Upper lobe of left lung (tissue), 6 donors: ENCODE measurements at regions not wholly inside any gene's neighbourhood (a gene's known extent, or its start where the extent isn't known, plus 50 kb on each side); places are given as distances from the start of the nearest gene placed in this dataset.
"Not testable (repeated sequence)": the region's sequence is repeated elsewhere in the genome, so short reads cannot be mapped to it uniquely, and the experiment has no call there.

Experiments
- ATAC-seq, 2 donors: fragments of 200-7000 bp; cut with Tn5 transposase; one replicate each; pipeline ENCODE4 v1.9.1; 2022; ENCODE audit warnings: mild to moderate bottlenecking in 2 of 2, moderate library complexity in 2 of 2; ENCODE audit not compliant: low FRiP score in 2 of 2
- DNase-seq, 2 donors: peaks; one replicate each; pipeline ENCODE4 v3.0.0-alpha.2; 2019 to 2020
- H3K27ac ChIP-seq, 4 donors: fragments of 200-600 bp; sonication (generic); one replicate each; pipeline ENCODE4 v1.5.1; 2016 to 2019
- H3K27me3 ChIP-seq, 4 donors: fragments of 200-600 bp; sonication (generic); one replicate each; pipeline ENCODE4 v1.5.1; 2017 to 2019
- H3K36me3 ChIP-seq, 4 donors: fragments of 200-600 bp; sonication (generic); one replicate each; pipeline ENCODE4 v1.5.1; 2016 to 2019
- H3K4me1 ChIP-seq, 4 donors: fragments of 200-600 bp; sonication (generic); one replicate each; pipeline ENCODE4 v1.5.1; 2018 to 2019
- H3K4me3 ChIP-seq, 4 donors: fragments of 200-600 bp; sonication (generic); one replicate each; pipeline ENCODE4 v1.5.1; 2017 to 2019; ENCODE audit warnings: mild to moderate bottlenecking in 2 of 4, moderate library complexity in 1 of 4
- H3K9me3 ChIP-seq, 4 donors: fragments of 200-600 bp; sonication (generic); one replicate each; pipeline ENCODE4 v1.5.1; 2018 to 2019
- EP300 ChIP-seq, 4 donors: sonication (generic); formaldehyde crosslinking; IDR thresholded peaks; one replicate each; pipeline ENCODE4 v1.5.1; 2017; ENCODE audit warnings: antibody characterized with exemption in 4 of 4, control low read depth in 2 of 4
- POLR2A ChIP-seq, 4 donors: fragments of 450-650 bp; IDR thresholded peaks; one replicate each; pipeline ENCODE4 v1.5.1; 2016 to 2017; ENCODE audit warnings: antibody characterized with exemption in 4 of 4, mild to moderate bottlenecking in 2 of 4
- POLR2AphosphoS5 ChIP-seq, 2 donors: sonication (generic); formaldehyde crosslinking; IDR thresholded peaks; one replicate each; pipeline ENCODE4 v1.5.1; 2017; ENCODE audit warnings: antibody characterized with exemption in 2 of 2
- WGBS, 2 donors: methylation state at CpG; one replicate each; pipeline ENCODE4 v1.1.5; 2017 to 2018; 5-methylcytosine and 5-hydroxymethylcytosine counted together
- TF ChIP-seq, protein P1 (sequence below), 6 experiments: fragments of 450-650 bp in 4 of 6; fragments of 200-600 bp in 2 of 6; sonication (generic) in 2 of 6; IDR thresholded peaks; one replicate each; pipeline ENCODE4 v1.5.1; 2016 to 2019; ENCODE audit warnings: antibody characterized with exemption in 6 of 6
- donor health status: DM: no; HTN: no; CAD: no; lungs with moderate emphysema.
- donor health status: DM: no; HTN: yes; CAD: no; lungs with severe emphysema.

DNA sequence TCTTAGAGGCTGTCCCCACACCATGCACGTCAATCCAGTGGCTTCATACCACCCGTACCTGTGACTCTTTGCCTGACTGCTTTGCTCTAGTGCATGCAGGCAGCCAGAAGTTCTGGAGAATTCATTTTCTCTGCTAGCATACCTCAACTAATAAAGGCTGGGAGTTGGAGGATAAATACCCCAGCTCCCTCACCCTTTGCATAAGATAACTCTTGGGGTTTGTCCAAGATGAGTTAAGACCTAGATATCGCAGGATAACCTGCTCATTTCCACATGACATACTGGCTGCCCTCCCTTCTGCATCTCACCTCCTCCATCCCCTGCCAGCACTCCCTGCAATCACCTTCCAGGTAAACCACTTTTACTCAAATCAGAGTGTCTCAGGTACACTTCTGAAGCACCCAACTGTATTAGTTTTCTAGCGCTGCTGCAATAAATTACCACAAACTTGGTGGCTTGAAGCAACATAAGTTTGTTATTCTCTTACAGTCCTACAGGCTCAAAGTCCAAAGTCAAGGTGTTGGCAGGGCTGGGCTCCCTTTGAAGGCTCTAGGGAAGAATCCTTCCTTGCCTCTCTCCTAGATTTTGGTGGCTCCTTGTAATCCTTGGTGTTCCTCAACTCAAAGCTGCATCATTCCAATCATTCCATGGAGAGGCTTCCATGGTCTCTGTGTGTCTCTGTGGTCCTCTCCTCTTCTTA is 146.8 kb downstream of the CRLF3 start:
- Histone ChIP-seq H3K9me3 (peaks cover 0 to 8% (median 5%) of the 10 kb centered on the region in 4 donors), H3K4me1 (no peaks in the 10 kb centered on the region), H3K27ac (no peak overlapping the region), H3K4me3 (no peak overlapping the region), H3K36me3 (no peaks in the 10 kb centered on the region), H3K27me3 (no peaks in the 10 kb centered on the region)
- TF ChIP-seq EP300 (IDR thresholded peaks at IDR 0.05), result no peak
- TF ChIP-seq POLR2AphosphoS5 (IDR thresholded peaks at IDR 0.05), result no peak
- no peak for TF ChIP-seq POLR2A (IDR thresholded peaks at IDR 0.05)
- TF ChIP-seq, protein P1, sequence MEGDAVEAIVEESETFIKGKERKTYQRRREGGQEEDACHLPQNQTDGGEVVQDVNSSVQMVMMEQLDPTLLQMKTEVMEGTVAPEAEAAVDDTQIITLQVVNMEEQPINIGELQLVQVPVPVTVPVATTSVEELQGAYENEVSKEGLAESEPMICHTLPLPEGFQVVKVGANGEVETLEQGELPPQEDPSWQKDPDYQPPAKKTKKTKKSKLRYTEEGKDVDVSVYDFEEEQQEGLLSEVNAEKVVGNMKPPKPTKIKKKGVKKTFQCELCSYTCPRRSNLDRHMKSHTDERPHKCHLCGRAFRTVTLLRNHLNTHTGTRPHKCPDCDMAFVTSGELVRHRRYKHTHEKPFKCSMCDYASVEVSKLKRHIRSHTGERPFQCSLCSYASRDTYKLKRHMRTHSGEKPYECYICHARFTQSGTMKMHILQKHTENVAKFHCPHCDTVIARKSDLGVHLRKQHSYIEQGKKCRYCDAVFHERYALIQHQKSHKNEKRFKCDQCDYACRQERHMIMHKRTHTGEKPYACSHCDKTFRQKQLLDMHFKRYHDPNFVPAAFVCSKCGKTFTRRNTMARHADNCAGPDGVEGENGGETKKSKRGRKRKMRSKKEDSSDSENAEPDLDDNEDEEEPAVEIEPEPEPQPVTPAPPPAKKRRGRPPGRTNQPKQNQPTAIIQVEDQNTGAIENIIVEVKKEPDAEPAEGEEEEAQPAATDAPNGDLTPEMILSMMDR (IDR thresholded peaks at IDR 0.05), result no peak
- DNase-seq, result no peak
- 82 to 88% methylated on average over 4 of the region's 4 CpGs for WGBS, 2 donors
- ATAC-seq, result no peak

DNA sequence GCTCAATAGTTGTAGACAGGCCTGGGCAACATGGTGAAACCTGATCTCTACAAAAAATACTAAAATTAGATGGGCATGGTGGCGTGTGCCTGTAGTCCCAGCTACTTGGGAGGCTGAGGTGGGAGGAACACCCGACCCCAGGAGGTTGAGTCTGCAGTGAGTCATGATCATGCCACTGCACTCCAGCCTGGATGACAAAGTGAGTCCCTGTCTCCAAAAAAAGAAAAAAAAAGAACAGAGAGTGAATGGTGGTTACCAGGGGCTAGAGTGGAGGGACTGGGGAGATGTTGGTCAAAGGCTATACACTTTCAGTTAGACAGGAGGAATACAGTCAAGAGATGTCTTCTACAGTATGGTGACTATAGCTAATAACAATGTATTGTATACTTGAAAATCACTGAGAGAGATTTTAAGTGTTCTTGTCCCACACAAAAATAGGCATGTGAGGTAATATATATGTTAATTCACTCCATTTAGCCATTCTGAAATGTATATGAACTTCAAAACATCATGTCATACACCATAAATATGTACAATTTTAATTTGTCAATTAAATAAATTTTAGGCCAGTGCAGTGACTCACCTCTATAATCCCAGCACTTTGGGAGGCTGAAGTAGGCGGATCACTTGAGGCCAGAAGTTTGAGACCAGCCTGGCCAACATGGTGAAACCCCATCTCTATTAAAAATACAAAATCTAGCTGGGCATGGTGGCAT is 148.6 kb downstream of the CRLF3 start:
- not testable (repeated sequence) for H3K36me3 ChIP-seq, H3K4me1 ChIP-seq, H3K9me3 ChIP-seq, H3K4me3 ChIP-seq, DNase-seq, H3K27ac ChIP-seq, H3K27me3 ChIP-seq, ATAC-seq
- WGBS, 2 donors, result 85 to 90% methylated on average over 3 of the region's 3 CpGs

GRCh38 chr17:30669217-30669649 is 155.3 kb downstream of the CRLF3 start:
- H3K4me3 ChIP-seq, H3K9me3 ChIP-seq, DNase-seq, H3K4me1 ChIP-seq, H3K36me3 ChIP-seq, ATAC-seq, H3K27ac ChIP-seq, H3K27me3 ChIP-seq: not testable (repeated sequence)
- WGBS, 2 donors, result 55 to 65% methylated on average over 4 to 8 of the region's 9 CpGs

GRCh38 chr17:30668360-30669181 is 155.9 kb downstream of the CRLF3 start:
- 0 to 33% methylated on average over 3 to 4 of the region's 31 CpGs for WGBS, 2 donors
- H3K4me3 ChIP-seq, result peak overlapping the region in 3 of 4 donors; percentile 41 to 52 (median 50)
- ATAC-seq, result peak; percentile 4 to 42

DNA sequence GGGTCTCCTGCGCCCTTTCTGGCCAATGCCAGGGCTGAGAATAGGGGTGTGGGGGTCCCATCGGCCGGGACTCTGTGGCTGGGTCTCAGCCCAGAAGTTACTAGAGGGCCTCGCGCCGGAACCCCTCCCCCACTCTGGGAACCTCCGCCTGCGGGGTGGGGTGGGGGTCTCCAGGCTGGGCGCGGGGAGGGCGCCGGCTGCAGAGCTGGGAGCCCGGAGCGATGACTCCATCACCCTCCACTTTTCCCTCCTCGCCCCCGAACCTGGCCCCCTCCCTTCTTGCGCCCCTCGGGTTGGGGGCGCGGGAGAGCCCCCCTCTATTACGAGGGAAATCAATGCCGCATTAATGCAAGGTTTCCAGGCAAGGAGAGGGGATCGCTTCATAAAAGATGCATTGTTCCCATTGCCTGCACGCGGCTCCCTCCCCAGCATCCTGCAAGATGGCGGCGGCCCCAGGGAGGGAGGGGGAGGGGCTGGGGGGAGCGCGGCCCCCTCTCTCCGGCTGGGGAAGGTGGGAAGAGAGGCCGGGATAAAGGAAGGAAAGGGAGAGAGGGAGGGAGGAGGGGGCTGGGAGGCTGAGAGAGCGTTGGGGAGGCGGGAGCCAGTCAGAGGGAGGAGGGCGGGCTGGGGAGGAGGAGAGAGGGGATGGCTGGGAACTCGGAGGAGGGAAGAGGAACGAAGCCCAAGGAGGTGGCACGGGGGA is 156.7 kb downstream of the CRLF3 start:
- H3K27me3 ChIP-seq, H3K4me1 ChIP-seq, H3K36me3 ChIP-seq, H3K9me3 ChIP-seq, DNase-seq: not testable (repeated sequence)
- ATAC-seq, result peak; percentile 32 to 85
- H3K4me3 ChIP-seq, result peak overlapping the region in 3 of 4 donors; percentile 41 to 52 (median 50)
- WGBS, 2 donors, result 0% methylated on average over 6 of the region's 37 CpGs; no CpG with 5 or more reads in 1 of the 2 donors
- peak overlapping the region in 1 of 4 donors; percentile 26 for H3K27ac ChIP-seq

More at GRCh38 chr17:30668360-30669181, 155.9 kb downstream of the CRLF3 start:
- H3K4me1 ChIP-seq, H3K27me3 ChIP-seq, DNase-seq, H3K36me3 ChIP-seq, H3K27ac ChIP-seq, H3K9me3 ChIP-seq: not testable (repeated sequence)

GRCh38 chr17:30666838-30667656 is 157.4 kb downstream of the CRLF3 start:
- peak in 1 of 2 donors; percentile 44 for ATAC-seq
- 63 to 68% methylated on average over 11 to 17 of the region's 23 CpGs for WGBS, 2 donors
- H3K9me3 ChIP-seq, H3K36me3 ChIP-seq, H3K27me3 ChIP-seq, DNase-seq, H3K27ac ChIP-seq, H3K4me1 ChIP-seq: not testable (repeated sequence)
- H3K4me3 ChIP-seq, result peak overlapping the region in 2 of 4 donors; percentile 50 to 52

GRCh38 chr17:30663727-30664455 is 160.6 kb downstream of the CRLF3 start:
- not testable (repeated sequence) for H3K36me3 ChIP-seq, ATAC-seq, H3K9me3 ChIP-seq, H3K27ac ChIP-seq, H3K27me3 ChIP-seq, H3K4me1 ChIP-seq, H3K4me3 ChIP-seq, DNase-seq
- WGBS, 2 donors, result 40 to 56% methylated on average over 8 to 12 of the region's 12 CpGs

DNA sequence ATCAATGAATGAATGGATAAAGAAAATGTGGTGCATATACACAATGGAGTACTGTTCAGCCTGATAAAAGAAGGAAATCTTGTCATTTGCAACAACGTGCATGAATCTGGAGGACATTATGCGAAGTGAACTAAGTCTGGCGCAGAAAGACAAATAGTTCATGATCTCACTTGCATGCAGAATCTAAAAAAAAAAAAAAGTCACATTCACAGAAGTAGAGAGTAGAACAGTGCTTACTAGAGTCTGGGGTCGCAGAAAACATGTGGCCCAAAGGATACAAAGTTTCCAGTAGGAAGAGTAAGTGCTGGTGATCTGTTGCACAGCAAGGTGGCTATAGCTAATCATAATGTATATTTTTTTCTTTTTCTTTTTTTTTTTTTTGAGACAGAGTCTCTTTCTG is 167.3 kb downstream of the CRLF3 start:
- H3K4me1 ChIP-seq, H3K36me3 ChIP-seq, H3K4me3 ChIP-seq, H3K9me3 ChIP-seq, ATAC-seq, H3K27me3 ChIP-seq, H3K27ac ChIP-seq, DNase-seq: not testable (repeated sequence)
- 93 to 100% methylated on average over 2 to 4 of the region's 4 CpGs for WGBS, 2 donors

- H3K9me3 ChIP-seq, H3K4me1 ChIP-seq, H3K27me3 ChIP-seq, H3K36me3 ChIP-seq, H3K4me3 ChIP-seq, ATAC-seq, H3K27ac ChIP-seq, DNase-seq: not testable (repeated sequence)
- WGBS, 2 donors, result 73 to 74% methylated on average over 1 of the region's 1 CpG
Observed at GRCh38 chr17:30653038-30653437, 171.5 kb downstream of the CRLF3 start.
